K562 (cell line): ENCODE measurements at regions not wholly inside any gene's neighbourhood (a gene's known extent, or its start where the extent isn't known, plus 50 kb on each side); places are given as distances from the start of the nearest gene placed in this dataset.

Source experiments
- ATAC-seq: fragments of 200-7000 bp; cut with Tn5 transposase; 3 replicates; pipeline ENCODE4 v1.9.1; 2020; ENCODE audit warnings: moderate library complexity
- BruUV-seq: library from RNA; stranded (reverse); fragments of 400-500 nt; replicated peaks from 2 replicates; lab custom pipeline; 2021; lab: Mats Ljungman, UMichigan
- CTCF ChIA-PET: fragments of 300-600 bp; formaldehyde crosslinking; extraction: SDS; loops from one replicate; lab custom pipeline; 2021; ENCODE audit warnings: low intra/inter-chr PET ratio; lab: Yijun Ruan, JAX
- POLR2A ChIA-PET: fragments of 300-600, 350-650 bp; sonication (Branson Sonifier 250); formaldehyde crosslinking; extraction: SDS; loops from one replicate; lab custom pipeline; 2021; ENCODE audit warnings: antibody characterized with exemption, inconsistent platforms; lab: Yijun Ruan, JAX
- DNase-seq, 4 experiments: peaks; one replicate each; pipeline versions ENCODE4 v3.0.0 to v3.0.0-alpha.2; 2011 to 2018; ENCODE audit warnings: low spot score in 3 of 4, mixed read lengths in 3 of 4; ENCODE audit errors: extremely low read depth in 1 of 4
- FAIRE-seq: peaks from 2 replicates; lab custom pipeline; 2011; peaks lifted over from hg19 to GRCh38; lab: Jason Lieb, UNC
- H2AFZ ChIP-seq: 2 replicates; pipeline ENCODE4 v1.6.0; 2011; ENCODE audit warnings: low read depth, low read length, control low read depth, inconsistent platforms
- H3K27ac ChIP-seq: fragments of 200-600 bp; 3 replicates; pipeline ENCODE4 v1.8.0; 2011; ENCODE audit warnings: low read depth, mild to moderate bottlenecking, control low read depth, inconsistent platforms, low read length, moderate library complexity, mixed read lengths; ENCODE audit errors: extremely low read depth
- H3K27me3 ChIP-seq, 2 experiments: fragments of 300-600 bp in 1 of 2; 2 replicates in 1 of 2; 3 replicates in 1 of 2; pipeline versions ENCODE4 v1.6.0 to v1.8.0; 2011; ENCODE audit warnings: inconsistent platforms in 2 of 2, low read length in 2 of 2, mild to moderate bottlenecking in 1 of 2, mixed read lengths in 1 of 2, moderate library complexity in 1 of 2; ENCODE audit not compliant: control insufficient read depth in 2 of 2, insufficient read depth in 2 of 2
- H3K36me3 ChIP-seq: fragments of 300-600 bp; 3 replicates; pipeline ENCODE4 v1.8.0; 2011; ENCODE audit warnings: mild to moderate bottlenecking, low read length, inconsistent platforms; ENCODE audit not compliant: control insufficient read depth, insufficient read depth
- H3K4me1 ChIP-seq, 2 experiments: fragments of 200-600 bp in 1 of 2; replicated peaks in 1 of 2; 2 replicates in 1 of 2; 3 replicates in 1 of 2; pipeline versions ENCODE4 v1.5.1 to v1.8.0; 2011; ENCODE audit warnings: inconsistent platforms in 2 of 2, low read length in 2 of 2, mild to moderate bottlenecking in 1 of 2, mixed read lengths in 1 of 2, moderate library complexity in 1 of 2; ENCODE audit not compliant: control insufficient read depth in 2 of 2, insufficient read depth in 2 of 2
- H3K4me2 ChIP-seq: 2 replicates; pipeline ENCODE4 v1.6.1; 2011; ENCODE audit warnings: low read length, control low read depth, inconsistent platforms, mixed read lengths; ENCODE audit not compliant: insufficient read depth
- H3K4me3 ChIP-seq: fragments of 200-600 bp; sonication (generic), shearing (Covaris generic); 2 replicates; pipeline ENCODE4 v1.5.1; 2016; ENCODE audit warnings: control low read depth, inconsistent platforms
- H3K79me2 ChIP-seq: fragments of 200-600 bp; 3 replicates; pipeline ENCODE4 v1.8.0; 2011; ENCODE audit warnings: low read length, inconsistent platforms; ENCODE audit not compliant: control insufficient read depth, insufficient read depth
- H3K9ac ChIP-seq, 2 experiments: 2 replicates each; pipeline versions ENCODE4 v1.6.0 to v1.6.1; 2011; ENCODE audit warnings: low read depth in 2 of 2, low read length in 2 of 2, control low read depth in 1 of 2, inconsistent platforms in 1 of 2, mild to moderate bottlenecking in 1 of 2, mixed read lengths in 1 of 2; ENCODE audit not compliant: insufficient read depth in 1 of 2
- H3K9me1 ChIP-seq: one replicate; pipeline ENCODE4 v1.6.0; 2011; ENCODE audit warnings: inconsistent platforms, mild to moderate bottlenecking, low read length, moderate library complexity; ENCODE audit not compliant: control insufficient read depth, insufficient read depth
- H3K9me3 ChIP-seq: replicated peaks from 2 replicates; pipeline ENCODE4 v1.5.1; 2011; ENCODE audit warnings: low read depth, low read length, inconsistent platforms; ENCODE audit not compliant: control insufficient read depth, insufficient read depth
- H4K20me1 ChIP-seq: replicated peaks from 2 replicates; pipeline ENCODE4 v1.6.1; 2011; ENCODE audit warnings: low read length, inconsistent platforms, mixed read lengths; ENCODE audit not compliant: control insufficient read depth, insufficient read depth
- ARID3B ChIP-seq: fragments of 250-450 bp; sonication (Bioruptor Pico); IDR thresholded peaks from 2 replicates; pipeline ENCODE4 v1.4.0; 2020; ENCODE audit warnings: borderline replicate concordance
- DNMT1 ChIP-seq: fragments of 450-650 bp; IDR thresholded peaks from 2 replicates; pipeline ENCODE4 v1.6.1; 2016; ENCODE audit warnings: antibody characterized with exemption, mild to moderate bottlenecking
- ELF4 ChIP-seq: fragments of 450-650 bp; formaldehyde crosslinking; IDR thresholded peaks from 2 replicates; pipeline ENCODE4 v1.4.0; 2022; ENCODE audit warnings: missing genetic modification characterization
- HNRNPH1 ChIP-seq: fragments of 200-400 bp; formaldehyde crosslinking; optimal IDR thresholded peaks from 2 replicates; pipeline ENCODE3; 2017; ENCODE audit warnings: low read depth, mild to moderate bottlenecking, low read length, moderate library complexity
- NCOR1 ChIP-seq: fragments of 450-650 bp; IDR thresholded peaks from 2 replicates; pipeline ENCODE4 v1.6.1; 2016; ENCODE audit warnings: mild to moderate bottlenecking, moderate library complexity
- NR2C1 ChIP-seq, 2 experiments: fragments of 450-650 bp; IDR thresholded peaks; 2 replicates each; pipeline ENCODE4 v1.6.1; 2017; ENCODE audit warnings: mild to moderate bottlenecking in 2 of 2, antibody characterized with exemption in 1 of 2, inconsistent platforms in 1 of 2, missing compliant biosample characterization in 1 of 2, missing genetic modification characterization in 1 of 2
- PRMT5 ChIP-seq: sonication (generic); formaldehyde crosslinking; IDR thresholded peaks from 2 replicates; pipeline ENCODE4 v1.5.0; 2020; ENCODE audit warnings: missing genetic modification reagents
- SLC30A9 ChIP-seq: fragments of 250-450 bp; sonication (Bioruptor Pico); IDR thresholded peaks from 2 replicates; pipeline ENCODE4 v1.8.0; 2022; ENCODE audit warnings: mild to moderate bottlenecking, moderate library complexity
- TCFL5 ChIP-seq: fragments of 250-450 bp; sonication (Bioruptor Pico); conservative IDR thresholded peaks from 2 replicates; pipeline ENCODE4 v1.6.1; 2021; ENCODE audit warnings: mild to moderate bottlenecking, moderate library complexity, matching md5 sums
- WHSC1 ChIP-seq: IDR thresholded peaks from one replicate; pipeline ENCODE4 v1.6.1; 2012; ENCODE audit warnings: low read length, control low read depth, inconsistent platforms
- ZBTB9 ChIP-seq: fragments of 450-650 bp; formaldehyde crosslinking; IDR thresholded peaks from 2 replicates; pipeline ENCODE4 v1.4.0; 2020; ENCODE audit warnings: mild to moderate bottlenecking, moderate library complexity
- ZNF121 ChIP-seq: sonication (generic); formaldehyde crosslinking; conservative IDR thresholded peaks from 2 replicates; pipeline ENCODE4 v1.8.0; 2022; ENCODE audit warnings: missing genetic modification reagents
- WGBS: fragments of 100-300 bp; shearing (Covaris generic); methylation state at CpG from one replicate; pipeline ENCODE4 v1.1.6; 2016; ENCODE audit warnings: low coverage, mixed read lengths; ENCODE audit not compliant: insufficient coverage; ENCODE audit errors: missing lambda C conversion rate; 5-methylcytosine and 5-hydroxymethylcytosine counted together
- in situ Hi-C: fragments of 300-500 bp; cut with MboI; formaldehyde crosslinking; loops from 4 replicates; pipeline ENCODE4 v1.15.0; 2018; ENCODE audit warnings: inconsistent platforms, mixed read lengths
- intact Hi-C: fragments of 100-400 bp; cut with micrococcal nuclease; formaldehyde crosslinking; loops from 2 replicates; pipeline ENCODE4 v1.14.2; 2022

GRCh38 chr2:235187806-235188205 is 236.0 kb downstream of the SH3BP4 start:
- ATAC-seq (no peak), DNase-seq (no peak), FAIRE-seq (no peak)
- intact Hi-C loops, result no loop called here
- in situ Hi-C loops, result no loop called here
- POLR2A ChIA-PET, result no interaction called here
- Histone ChIP-seq H3K27me3 (peaks cover 0 to 17% of the 10 kb centered on the region in 2 experiments; a peak in 3 of 5 replicates), H3K9ac (no peak overlapping the region; a peak in 1 of 4 replicates), H3K4me3 (no peak overlapping the region), H3K79me2 (no peaks in the 10 kb centered on the region), H4K20me1 (no peaks in the 10 kb centered on the region), H2AFZ (no peak overlapping the region), H3K4me1 (no peaks in the 10 kb centered on the region), H3K27ac (no peak overlapping the region), H3K9me3 (no peaks in the 10 kb centered on the region), H3K4me2 (no peak overlapping the region), H3K9me1 (no peaks in the 10 kb centered on the region), H3K36me3 (no peaks in the 10 kb centered on the region)
- no TSS peak for BruUV-seq
- CTCF ChIA-PET, result no interaction called here
- 0% methylated on average over 8 of the region's 8 CpGs for WGBS
- no peak for TF ChIP-seq PRMT5
- TF ChIP-seq HNRNPH1, result no peak
- TF ChIP-seq ZNF121, result no peak
- no peak for TF ChIP-seq ZBTB9 (CRISPR knock-in tag)
- no peak for TF ChIP-seq DNMT1
- no peak for TF ChIP-seq TCFL5 (CRISPR knock-in tag)
- no peak for TF ChIP-seq WHSC1
- TF ChIP-seq NR2C1 (IDR thresholded peaks at IDR 0.05), result no peak
- TF ChIP-seq NR2C1 (tag; IDR thresholded peaks at IDR 0.05), result no peak
- TF ChIP-seq NCOR1, result no peak
- no peak for TF ChIP-seq SLC30A9 (CRISPR knock-in tag)
- no peak for TF ChIP-seq ELF4 (CRISPR knock-in tag)
- no peak for TF ChIP-seq ARID3B (CRISPR knock-in tag)
